HEK293 (cell line): ENCODE measurements at regions not wholly inside any gene's neighbourhood (a gene's known extent, or its start where the extent isn't known, plus 50 kb on each side); places are given as distances from the start of the nearest gene placed in this dataset.

Experiments used
- CTCF ChIA-PET: fragments of 350-600 bp; formaldehyde crosslinking; extraction: SDS; loops from one replicate; lab custom pipeline; 2021; ENCODE audit warnings: antibody characterized with exemption; lab: Yijun Ruan, JAX
- POLR2A ChIA-PET: fragments of 300-600 bp; formaldehyde crosslinking; extraction: SDS; loops from one replicate; lab custom pipeline; 2020; ENCODE audit warnings: antibody characterized with exemption, inconsistent platforms; lab: Yijun Ruan, JAX
- H3K27ac ChIP-seq: fragments of 200-500 bp; sonication (Bioruptor generic); 2 replicates; pipeline ENCODE4 v1.5.1; 2014; ENCODE audit warnings: low read depth, low read length, control low read depth, inconsistent platforms; ENCODE audit errors: extremely low read depth
- H3K36me3 ChIP-seq, 2 experiments: fragments of 200-500 bp in 1 of 2; sonication (Bioruptor generic) in 1 of 2; 1 replicate in 1 of 2; 2 replicates in 1 of 2; pipeline ENCODE4 v1.5.1; 2014 to 2017; ENCODE audit warnings: inconsistent platforms in 2 of 2, low read length in 2 of 2; ENCODE audit not compliant: control insufficient read depth in 2 of 2, insufficient read depth in 1 of 2
- H3K4me1 ChIP-seq: fragments of 200-500 bp; sonication (Bioruptor generic); 2 replicates; pipeline ENCODE4 v1.5.1; 2014; ENCODE audit warnings: mild to moderate bottlenecking, low read length, inconsistent platforms; ENCODE audit not compliant: control insufficient read depth, insufficient read depth
- H3K4me3 ChIP-seq: 2 replicates; pipeline ENCODE4 v1.5.1; 2011; ENCODE audit warnings: low read depth, mild to moderate bottlenecking, control low read depth, low read length, moderate library complexity
- H3K9me3 ChIP-seq: fragments of 200-500 bp; sonication (Bioruptor generic); 2 replicates; pipeline ENCODE4 v1.5.1; 2014; ENCODE audit warnings: low read depth, low read length, inconsistent platforms; ENCODE audit not compliant: control insufficient read depth, insufficient read depth
- ELK4 ChIP-seq: IDR thresholded peaks from 2 replicates; pipeline ENCODE4 v1.6.1; 2011; ENCODE audit warnings: mild to moderate bottlenecking, low read depth, low read length, borderline replicate concordance
- GLIS2 ChIP-seq: fragments of 450-650 bp; formaldehyde crosslinking; IDR thresholded peaks from 2 replicates; pipeline ENCODE4 v1.5.1; 2016; ENCODE audit warnings: missing biosample characterization, missing genetic modification characterization
- INSM2 ChIP-seq: fragments of 450-650 bp; formaldehyde crosslinking; IDR thresholded peaks from 2 replicates; pipeline ENCODE4 v1.5.1; 2016; ENCODE audit warnings: missing biosample characterization, missing genetic modification characterization
- KLF16 ChIP-seq: fragments of 450-650 bp; formaldehyde crosslinking; IDR thresholded peaks from 2 replicates; pipeline ENCODE4 v1.5.1; 2017; ENCODE audit warnings: missing biosample characterization, missing genetic modification characterization
- OVOL3 ChIP-seq: fragments of 450-650 bp; formaldehyde crosslinking; IDR thresholded peaks from 2 replicates; pipeline ENCODE4 v1.5.1; 2016; ENCODE audit warnings: missing biosample characterization, missing genetic modification characterization
- PRDM2 ChIP-seq: fragments of 450-650 bp; formaldehyde crosslinking; IDR thresholded peaks from 2 replicates; pipeline ENCODE4 v1.5.1; 2016; ENCODE audit warnings: missing biosample characterization, missing genetic modification characterization, borderline replicate concordance
- SALL2 ChIP-seq: fragments of 450-650 bp; formaldehyde crosslinking; IDR thresholded peaks from 2 replicates; pipeline ENCODE4 v1.5.0; 2017; ENCODE audit warnings: missing biosample characterization, mild to moderate bottlenecking, missing genetic modification characterization, borderline replicate concordance
- TRIM28 ChIP-seq: IDR thresholded peaks from 2 replicates; pipeline ENCODE4 v1.6.1; 2011; ENCODE audit warnings: low read length, control low read depth, borderline replicate concordance
- ZNF18 ChIP-seq: fragments of 450-650 bp; formaldehyde crosslinking; IDR thresholded peaks from 2 replicates; pipeline ENCODE4 v1.5.1; 2016; ENCODE audit warnings: missing biosample characterization, missing genetic modification characterization
- ZNF184 ChIP-seq: fragments of 450-650 bp; IDR thresholded peaks from 2 replicates; pipeline ENCODE4 v1.5.1; 2018; ENCODE audit warnings: missing biosample characterization, mild to moderate bottlenecking, missing genetic modification characterization
- ZNF280C ChIP-seq: fragments of 450-650 bp; formaldehyde crosslinking; IDR thresholded peaks from 2 replicates; pipeline ENCODE4 v1.5.1; 2016; ENCODE audit warnings: missing biosample characterization, missing genetic modification characterization
- ZNF521 ChIP-seq: fragments of 450-650 bp; formaldehyde crosslinking; IDR thresholded peaks from 2 replicates; pipeline ENCODE4 v1.5.1; 2017; ENCODE audit warnings: missing biosample characterization, mild to moderate bottlenecking, missing genetic modification characterization
- ZNF549 ChIP-seq: fragments of 450-650 bp; IDR thresholded peaks from 2 replicates; pipeline ENCODE4 v1.5.1; 2018; ENCODE audit warnings: missing biosample characterization, missing genetic modification characterization, mild to moderate bottlenecking, inconsistent platforms, moderate library complexity

- TF ChIP-seq PRDM2 (tag by site-specific recombination) (no peak), GLIS2 (tag by site-specific recombination) (no peak), TRIM28 (peak; percentile 98), KLF16 (tag by site-specific recombination) (no peak), OVOL3 (no peak), ELK4 (no peak), ZNF184 (tag by site-specific recombination) (0 out of 2 replicates have a peak, but pooled peaks have one; percentile 10), ZNF18 (tag by site-specific recombination) (no peak), ZNF280C (no peak)
- TF ChIP-seq, all 188 proteins: peak for 9
Observed at GRCh38 chr6:125421836-125422235, 120.1 kb upstream of the HDDC2 start (continued).

- H3K4me1 ChIP-seq: peaks cover 5% of the 10 kb centered on the region; the same call in 1 of the 2 replicates
- POLR2A ChIA-PET: no interaction called here
- no peak overlapping the region for H3K4me3 ChIP-seq
- H3K9me3 ChIP-seq: no peaks in the 10 kb centered on the region
- peak; percentile 97 for TF ChIP-seq ZNF549 (tag by site-specific recombination)
- TF ChIP-seq SALL2: no peak
- TF ChIP-seq, all 188 proteins: peak for 1
- no peaks in the 10 kb centered on the region for H3K36me3 ChIP-seq
- CTCF ChIA-PET: interaction anchor here (1.1 kb wide), 1 partner anchor 11 kb away, joined by 3 read pairs; no protein-coding TSS in a partner anchor
- H3K27ac ChIP-seq: no peak overlapping the region
Observed at GRCh38 chr6:125423047-125423446, 121.3 kb upstream of the HDDC2 start.

- ChIA-PET POLR2A (no interaction called here), CTCF (no interaction called here)
- H3K27ac ChIP-seq: no peak overlapping the region
- no peaks in the 10 kb centered on the region for H3K4me1 ChIP-seq
- no peaks in the 10 kb centered on the region for H3K9me3 ChIP-seq
- H3K4me3 ChIP-seq: no peak overlapping the region
- H3K36me3 ChIP-seq: no peaks in the 10 kb centered on the region
- no peak for TF ChIP-seq INSM2 (tag by site-specific recombination)
- TF ChIP-seq ELK4: no peak
- TF ChIP-seq ZNF521 (tag by site-specific recombination): no peak
Observed at GRCh38 chr6:125431971-125432370, 130.2 kb upstream of the HDDC2 start.
